Hematopoietic multipotent progenitor cell treated with erythropoietin and hydrocortisone succinate and interleukin-3 and kit ligand, for 17 days (in vitro differentiated cells): ENCODE measurements at regions not wholly inside any gene's neighbourhood (a gene's known extent, or its start where the extent isn't known, plus 50 kb on each side); places are given as distances from the start of the nearest gene placed in this dataset.

Source experiments
- DNase-seq: peaks from one replicate; pipeline ENCODE4 v3.0.0-alpha.2; 2015; ENCODE audit warnings: low spot score

GRCh38 chr5:30846171-30846570 is 347.3 kb upstream of the CDH6 start:
- DNase-seq = no peak

GRCh38 chr5:30845194-30845593 is 348.3 kb upstream of the CDH6 start:
- no peak for DNase-seq

- no peak for DNase-seq
Observed at GRCh38 chr5:30843541-30843940, 349.9 kb upstream of the CDH6 start.

DNA sequence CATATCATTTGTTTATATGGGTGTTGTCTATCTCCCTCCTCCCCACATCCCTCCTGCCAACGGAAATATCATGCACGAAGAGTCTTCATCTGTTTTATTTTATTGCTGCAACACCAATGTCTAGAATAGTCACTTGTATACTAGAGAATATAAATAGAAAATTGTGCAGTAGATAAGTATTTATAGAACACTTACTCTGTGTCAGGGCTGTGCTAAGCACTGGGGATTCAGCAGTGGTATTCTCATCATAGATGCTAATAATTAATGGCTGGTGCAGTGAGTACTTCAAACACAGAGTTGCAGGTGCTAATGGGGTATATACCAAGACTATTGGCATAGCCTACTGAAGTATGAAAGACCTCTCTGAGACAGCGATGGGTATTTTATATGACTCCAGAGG is 353.5 kb upstream of the CDH6 start:
- no peak for DNase-seq

DNA sequence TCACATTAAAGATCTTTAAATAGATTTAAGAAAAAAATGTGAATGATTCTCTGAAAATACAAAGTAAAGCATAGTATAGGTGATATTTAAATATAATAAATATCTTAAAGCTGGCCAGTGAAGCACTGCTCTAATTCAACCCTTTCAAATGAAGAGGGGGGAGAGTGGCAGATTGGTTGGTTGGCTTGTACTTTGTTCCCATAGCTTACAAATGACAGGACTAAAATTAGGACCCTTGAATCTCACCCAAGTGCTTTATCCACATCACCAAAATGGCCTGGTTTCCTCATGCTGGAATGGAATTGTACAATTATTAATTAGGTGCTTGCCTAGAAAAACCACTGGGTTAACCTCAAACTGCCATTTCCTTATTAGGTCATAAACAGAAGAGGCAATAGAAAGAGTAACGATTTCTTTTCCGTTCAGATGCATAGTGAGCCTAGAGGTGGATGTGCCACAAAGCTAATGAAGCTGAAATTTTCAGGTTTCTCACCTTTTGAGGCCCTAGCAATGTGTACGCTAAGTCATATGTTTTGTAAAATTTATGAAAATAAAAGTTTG is 354.5 kb upstream of the CDH6 start:
- no peak for DNase-seq

GRCh38 chr5:30832519-30832918 is 361.0 kb upstream of the CDH6 start:
- no peak for DNase-seq

GRCh38 chr5:30831605-30832004 is 361.9 kb upstream of the CDH6 start:
- no peak for DNase-seq

DNA sequence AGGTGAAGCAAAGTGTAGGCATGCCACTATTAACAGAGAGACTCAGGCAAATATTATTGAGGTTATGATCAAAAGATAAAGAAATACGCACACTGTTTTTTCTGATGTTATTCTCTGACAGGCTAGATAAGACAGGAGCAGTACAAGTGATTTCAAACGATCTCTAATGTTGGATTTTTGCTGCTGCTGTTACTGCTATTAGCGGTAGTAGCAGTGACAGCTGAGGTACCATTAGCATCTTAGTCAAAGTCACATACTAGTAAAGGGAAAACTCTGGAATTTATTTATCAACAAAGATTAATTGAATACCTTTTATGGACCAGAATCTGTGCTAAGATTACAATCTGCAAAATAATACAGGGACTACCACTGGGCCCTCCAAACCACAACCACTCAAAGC is 362.4 kb upstream of the CDH6 start:
- no peak for DNase-seq

GRCh38 chr5:30811298-30811697 is 382.2 kb upstream of the CDH6 start:
- DNase-seq = no peak

DNA sequence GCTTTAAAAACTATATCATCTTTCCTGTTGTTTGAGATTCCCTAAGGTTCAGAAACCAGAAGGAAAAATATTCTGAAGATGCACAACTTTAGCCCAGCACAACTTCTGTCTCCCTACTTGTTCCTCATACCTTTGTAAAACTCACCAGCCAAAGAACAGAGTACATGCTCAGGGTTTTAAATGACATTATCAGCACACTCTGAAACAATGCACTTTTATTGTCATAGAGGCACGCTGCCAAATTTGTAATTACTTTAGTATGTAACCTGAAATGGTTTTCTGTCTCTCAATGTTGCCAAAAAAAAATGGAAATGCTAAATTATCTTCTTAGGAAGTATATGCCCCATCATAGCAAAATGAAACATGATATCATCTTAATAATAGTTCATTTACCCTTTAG is 383.6 kb upstream of the CDH6 start:
- DNase-seq = no peak

DNA sequence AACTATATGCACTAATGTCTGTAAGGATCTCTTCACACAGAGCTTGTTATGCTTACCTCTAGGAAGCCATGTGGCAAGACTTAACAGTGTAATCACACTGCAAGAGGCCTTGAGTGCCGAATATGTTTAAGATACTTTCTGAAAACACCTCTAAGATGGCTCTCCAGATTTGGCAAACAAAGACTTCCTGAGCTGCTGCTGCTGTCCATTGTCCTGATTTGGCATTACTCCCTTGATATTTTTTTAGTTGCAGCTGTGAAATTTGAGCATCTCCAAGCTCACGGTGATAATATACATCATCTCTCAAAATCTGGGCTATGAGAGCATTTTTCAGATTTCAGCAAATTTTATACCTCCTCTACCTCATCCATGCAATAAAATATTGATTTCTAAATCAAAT is 384.5 kb upstream of the CDH6 start:
- no peak for DNase-seq

- DNase-seq = no peak
Observed at GRCh38 chr5:30804739-30805505, 388.6 kb upstream of the CDH6 start.

DNA sequence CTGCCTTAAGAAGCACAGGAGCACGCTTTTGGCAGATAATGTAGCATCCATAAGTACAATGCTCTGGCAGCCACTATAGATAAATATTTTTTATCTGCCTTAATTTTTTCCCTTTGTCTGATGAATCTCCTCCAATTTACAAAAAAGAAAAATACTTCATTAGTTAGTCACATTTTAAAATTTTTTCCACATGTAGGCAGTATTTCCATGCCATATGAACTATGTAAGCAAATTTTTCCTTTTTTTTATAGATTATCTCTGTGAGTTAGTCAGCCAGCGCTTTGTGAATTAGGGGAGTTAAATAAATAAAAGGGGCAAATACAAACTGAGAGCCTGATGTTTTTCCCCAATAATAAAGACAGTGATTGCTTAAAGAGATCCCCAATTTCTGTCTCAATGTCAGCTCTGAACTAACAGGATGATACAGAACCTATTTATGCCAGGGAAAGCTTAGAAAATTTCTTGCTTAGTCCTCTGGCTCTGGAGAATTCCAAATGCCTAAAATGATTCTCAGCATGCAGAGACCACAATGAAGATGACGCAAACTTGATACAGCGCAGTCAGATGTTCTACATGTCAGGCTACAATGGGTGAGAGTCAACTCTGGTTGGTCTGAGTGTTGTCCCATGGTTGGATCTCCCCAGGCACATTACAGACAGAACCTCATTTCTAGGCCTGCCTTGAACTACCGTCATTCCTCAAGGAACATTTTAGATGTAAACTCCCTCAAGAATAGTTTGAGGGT is 390.4 kb upstream of the CDH6 start:
- no peak for DNase-seq

- no peak for DNase-seq
Observed at GRCh38 chr5:30781643-30782042, 411.8 kb upstream of the CDH6 start.

GRCh38 chr5:30768056-30768690 is 425.3 kb upstream of the CDH6 start:
- DNase-seq = no peak

GRCh38 chr5:30765706-30766105 is 427.8 kb upstream of the CDH6 start:
- no peak for DNase-seq

DNA sequence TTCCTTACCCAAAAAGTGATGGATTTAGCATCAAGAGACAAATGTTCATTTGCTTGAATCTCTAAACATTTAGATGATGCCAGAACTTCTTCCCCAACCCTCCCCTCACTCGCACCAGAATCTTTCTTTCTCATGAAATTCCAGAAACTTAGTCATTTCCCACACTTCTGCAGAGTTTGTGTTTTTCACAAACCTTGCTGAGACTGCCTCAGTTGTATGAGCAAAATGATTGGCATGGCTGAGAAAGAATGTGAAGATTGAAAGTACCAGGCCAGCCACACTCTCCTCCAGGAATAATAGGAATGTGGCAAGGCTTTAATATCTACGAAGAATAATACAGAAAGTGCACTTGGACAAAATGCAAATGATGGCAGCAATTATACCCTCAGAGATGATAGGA is 428.3 kb upstream of the CDH6 start:
- DNase-seq = no peak

DNA sequence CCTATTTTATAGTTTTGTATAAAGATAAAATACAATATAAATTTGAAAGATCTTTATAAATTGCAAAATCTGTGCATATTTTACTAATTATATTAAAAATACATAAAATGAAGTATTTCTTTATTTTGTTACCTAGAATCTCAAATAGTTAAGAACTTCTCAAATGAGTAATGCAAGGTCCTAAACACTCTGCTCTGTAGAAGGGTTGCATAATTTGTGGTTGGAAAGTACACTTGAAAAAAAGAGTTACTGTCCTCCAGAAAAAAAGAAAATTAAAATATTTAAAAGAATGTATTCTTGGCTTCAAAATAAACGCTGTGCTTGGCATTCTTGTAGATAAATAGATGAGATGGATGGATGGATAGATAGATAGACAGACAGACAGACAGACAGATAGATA is 428.8 kb upstream of the CDH6 start:
- DNase-seq = no peak

GRCh38 chr5:30759731-30760130 is 433.8 kb upstream of the CDH6 start:
- DNase-seq = no peak

- DNase-seq = no peak
Observed at GRCh38 chr5:30752015-30752414, 441.5 kb upstream of the CDH6 start.

- no peak for DNase-seq
Observed at GRCh38 chr5:30749971-30750370, 443.5 kb upstream of the CDH6 start.

- DNase-seq = no peak
Observed at GRCh38 chr5:30747412-30747811, 446.1 kb upstream of the CDH6 start.

DNA sequence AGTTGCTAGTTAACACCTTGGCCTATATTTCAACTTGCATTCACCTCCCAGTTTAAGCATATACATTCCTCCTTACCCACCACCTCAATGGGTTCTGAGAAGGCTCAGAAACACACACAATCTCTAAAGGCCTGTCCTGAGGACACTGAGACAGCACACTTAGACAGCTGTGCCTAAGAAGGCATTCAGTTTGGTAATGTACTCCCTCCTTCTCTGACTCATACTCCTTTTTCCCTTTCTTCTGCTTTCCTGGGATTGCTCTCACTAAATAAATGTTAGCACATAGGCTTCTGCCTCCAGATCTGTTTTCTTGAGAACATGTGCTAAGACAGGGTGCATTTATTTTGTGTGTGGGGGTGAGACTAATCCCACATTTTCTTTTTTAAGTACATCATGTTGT is 456.8 kb upstream of the CDH6 start:
- no peak for DNase-seq
